ENCODE measurements at regions not wholly inside any gene's neighbourhood (a gene's known extent, or its start where the extent isn't known, plus 50 kb on each side); places are given as distances from the start of the nearest gene placed in this dataset.

DNA sequence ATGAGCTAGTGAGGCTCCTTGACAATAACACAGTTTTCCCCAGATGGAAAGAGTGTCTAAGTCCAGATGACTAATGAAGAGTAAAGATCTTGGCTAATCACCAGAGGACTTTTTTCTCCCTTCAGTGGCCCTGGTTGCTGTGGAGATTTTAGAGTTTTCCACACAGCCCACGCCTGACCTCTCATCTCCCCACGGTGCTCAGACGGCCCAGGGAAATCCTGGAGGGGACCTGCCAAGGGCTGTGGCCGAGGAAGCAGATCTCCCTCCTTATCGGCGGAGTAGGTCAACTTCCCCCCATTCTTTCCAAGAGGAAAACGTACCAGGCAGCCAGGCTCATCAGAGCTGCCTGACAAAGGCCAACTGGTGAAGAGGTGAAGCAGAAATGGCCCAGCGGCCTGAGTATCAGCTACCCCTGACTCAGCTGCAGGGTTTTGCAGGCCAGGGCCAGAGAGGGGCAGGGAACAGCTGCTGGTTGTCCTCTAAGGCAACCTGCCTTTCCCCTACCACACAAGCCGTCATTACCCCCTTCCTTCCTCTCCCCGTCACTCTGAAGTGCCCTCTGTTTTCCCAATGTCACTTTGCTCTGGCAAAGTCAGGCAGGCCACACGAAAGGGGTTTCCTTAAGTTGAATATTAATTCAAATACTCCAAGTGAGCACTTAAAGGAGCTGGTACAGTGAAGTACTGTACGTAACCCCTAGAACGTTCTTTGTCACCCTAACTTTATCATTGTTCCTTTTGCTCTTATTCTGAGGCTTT, 140.2 kb upstream of the ADAMTS18 start:
- TF ChIP-seq POLR2A (IDR thresholded peaks at IDR 0.05) (no peak), CTCF (IDR thresholded peaks at IDR 0.05) (no peak), POLR2AphosphoS5 (IDR thresholded peaks at IDR 0.05) (no peak), EP300 (IDR thresholded peaks at IDR 0.05) (no peak)

Measured in upper lobe of left lung (tissue), 4 donors.